Stimulated activated CD8-positive, alpha-beta memory T cell treated with anti-CD3 and anti-CD28 coated beads, Interleukin-15, amount 100 ng/mL, for 4 hours (primary cell): ENCODE measurements at regions not wholly inside any gene's neighbourhood (a gene's known extent, or its start where the extent isn't known, plus 50 kb on each side); places are given as distances from the start of the nearest gene placed in this dataset.

Source experiments
- DNase-seq, 2 donors: peaks; one replicate each; pipeline ENCODE4 v3.0.0-alpha.2; 2020; ENCODE audit warnings: low read depth in 2 of 2

DNA sequence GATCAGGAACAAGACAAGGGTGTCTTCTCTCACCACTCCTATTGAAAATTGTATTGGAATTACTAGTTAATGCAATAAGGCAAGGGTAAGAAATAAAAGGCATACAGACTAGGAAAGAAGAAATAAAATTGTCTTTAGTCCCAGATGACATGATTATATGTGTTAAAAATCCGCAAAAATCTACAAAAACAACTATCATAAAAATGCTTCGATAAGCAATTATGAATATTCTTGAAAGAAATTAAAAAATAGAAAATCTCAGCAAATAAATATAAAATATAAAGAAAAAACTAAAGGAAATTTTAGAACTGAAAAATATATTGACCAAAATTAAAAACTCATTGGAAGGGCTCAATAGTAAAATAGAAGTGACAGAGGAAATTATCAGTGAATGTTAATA, 243.3 kb downstream of the ZNF674 start:
- DNase-seq = no peak

- DNase-seq = no peak
These were observed 246.4 kb downstream of the ZNF674 start for GRCh38 chrX:46298821-46299220.

- DNase-seq = no peak
These were observed 249.3 kb downstream of the ZNF674 start for GRCh38 chrX:46295963-46296362.

DNA sequence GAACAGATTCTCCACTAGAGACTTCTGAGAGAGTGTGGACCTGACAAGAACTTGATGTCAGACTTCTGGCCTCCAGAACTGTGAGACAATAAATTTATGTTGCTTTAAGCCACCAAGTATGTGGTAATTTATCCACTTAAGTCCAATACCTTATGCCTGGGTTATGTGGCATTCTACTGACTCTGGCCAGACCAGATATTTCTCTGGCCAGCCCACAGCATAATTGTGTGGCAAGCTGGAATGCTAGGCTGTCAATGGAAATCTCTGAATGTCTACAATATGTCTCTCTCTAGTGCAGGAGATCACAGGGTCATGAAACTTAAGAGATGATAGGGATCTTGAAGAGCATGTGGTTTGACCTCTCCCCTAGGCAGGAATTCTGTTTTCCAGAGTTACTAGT, 251.0 kb downstream of the ZNF674 start:
- DNase-seq = no peak

GRCh38 chrX:46279925-46280313, 265.3 kb downstream of the ZNF674 start:
- no peak for DNase-seq

DNA sequence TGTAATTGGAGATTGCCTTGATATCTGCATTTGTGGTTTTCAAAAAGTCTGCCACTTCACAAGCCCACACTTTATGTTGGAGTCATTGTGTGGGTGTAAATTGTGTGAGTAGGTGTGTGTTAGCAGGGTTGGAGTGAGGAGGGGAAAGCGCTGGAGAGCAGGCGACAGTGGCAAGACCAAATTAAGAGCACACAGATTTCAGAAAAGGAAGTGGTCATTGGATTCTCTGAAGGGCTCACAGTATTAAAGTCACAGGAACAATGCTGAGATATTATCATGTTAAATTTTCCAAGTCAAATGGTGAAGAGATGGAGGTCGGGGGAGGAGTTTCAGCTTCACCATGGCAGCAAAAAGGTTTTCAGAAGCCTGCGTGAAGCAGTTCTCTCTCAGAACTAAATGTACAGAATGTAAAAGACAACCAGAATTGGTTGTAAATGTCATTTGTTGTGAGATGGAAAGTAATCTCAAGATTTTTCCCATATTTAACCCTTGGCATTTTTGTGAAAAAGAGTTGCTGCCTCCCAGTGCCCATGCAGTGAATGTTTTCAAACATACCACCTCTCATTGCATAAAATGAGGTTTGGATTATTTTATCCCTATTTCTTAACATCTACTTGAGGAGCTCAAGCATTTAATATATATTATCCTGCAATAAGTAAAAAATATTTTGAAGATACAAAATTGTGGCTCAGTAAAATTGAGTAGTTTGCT, 265.9 kb downstream of the ZNF674 start:
- no peak for DNase-seq

DNA sequence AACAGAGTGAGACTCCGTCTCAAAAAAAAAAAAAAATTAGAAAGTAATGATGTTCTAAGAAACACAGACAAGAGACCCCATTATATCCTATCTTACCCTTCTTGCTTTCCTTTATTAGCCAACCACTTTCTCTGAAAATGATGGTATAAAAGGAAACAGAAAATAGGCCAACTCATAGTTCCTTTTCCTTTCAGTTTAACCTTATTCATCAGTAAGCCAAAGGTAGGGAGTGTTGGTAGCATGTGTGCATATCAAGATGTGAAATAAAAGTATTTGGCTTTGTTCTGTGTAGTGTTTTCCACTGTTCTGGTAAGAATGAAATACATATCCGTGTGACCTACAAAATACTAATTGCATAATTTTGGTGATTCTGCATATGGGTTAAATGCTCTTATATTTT, 266.6 kb downstream of the ZNF674 start:
- no peak for DNase-seq

GRCh38 chrX:46268412-46268811, 276.8 kb downstream of the ZNF674 start:
- DNase-seq = no peak

DNA sequence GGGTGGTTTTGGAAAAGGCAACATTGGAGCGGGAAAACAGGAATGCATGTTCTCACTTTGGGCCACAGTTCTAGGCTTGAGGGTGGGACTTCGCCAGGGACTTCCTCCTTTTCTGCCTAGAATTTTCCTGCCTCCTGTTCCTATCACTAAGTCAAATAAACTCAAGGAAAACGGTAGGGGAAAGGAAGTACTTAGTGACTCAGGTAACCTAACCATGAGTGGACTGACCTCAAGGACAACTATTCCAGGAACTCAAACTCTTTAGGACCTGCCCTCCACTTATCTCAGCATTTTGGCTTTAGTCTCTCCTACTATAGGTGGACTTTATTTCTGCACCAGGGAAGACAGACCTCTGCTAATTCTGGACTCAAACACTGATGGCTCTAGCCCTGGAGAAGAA, 281.7 kb downstream of the ZNF674 start:
- DNase-seq = no peak

DNA sequence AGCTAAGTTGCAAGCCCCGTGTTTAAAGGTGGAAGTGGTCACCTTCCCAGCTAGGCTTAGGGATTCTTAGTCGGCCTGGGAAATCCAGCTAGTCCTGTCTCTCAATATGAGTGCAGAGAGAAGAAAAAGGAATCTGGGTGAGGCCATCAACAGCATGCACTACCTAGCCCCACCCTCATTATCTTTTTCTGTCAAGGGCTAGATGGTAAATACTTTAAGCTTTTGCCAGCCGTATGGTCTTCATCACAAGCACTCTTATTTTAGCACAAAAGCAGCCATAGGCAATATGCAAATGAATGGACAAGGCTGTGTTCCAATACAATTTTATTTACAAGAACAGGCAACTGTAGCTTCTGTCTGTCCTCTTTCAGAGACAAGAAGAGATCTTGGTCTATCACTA, 282.9 kb downstream of the ZNF674 start:
- DNase-seq = no peak

- DNase-seq = no peak
These were observed 284.7 kb downstream of the ZNF674 start for GRCh38 chrX:46260499-46260898.

GRCh38 chrX:46258356-46258755, 286.9 kb downstream of the ZNF674 start:
- no peak for DNase-seq

- DNase-seq = no peak
These were observed 287.8 kb downstream of the ZNF674 start for GRCh38 chrX:46257451-46257879.

- DNase-seq = no peak
These were observed 288.3 kb downstream of the ZNF674 start for GRCh38 chrX:46256875-46257274.

DNA sequence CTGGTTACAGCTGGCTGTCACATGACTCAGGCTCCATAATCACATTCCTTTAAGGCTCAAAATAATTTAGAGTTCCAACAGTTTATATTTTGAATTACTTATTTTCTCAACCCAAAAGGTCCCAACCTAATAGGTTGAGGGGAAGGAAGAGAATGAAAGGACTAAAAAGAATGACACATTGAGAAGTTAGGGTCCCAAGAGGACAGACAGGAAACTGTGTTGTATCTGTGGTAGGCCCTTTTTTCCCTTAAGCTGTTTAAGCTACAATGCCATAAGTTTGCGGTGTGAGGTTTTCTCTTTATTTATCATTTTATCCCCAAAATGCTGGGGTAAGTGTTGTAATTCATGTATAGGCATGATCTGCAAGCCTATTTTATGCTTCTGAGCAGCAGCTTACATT, 290.2 kb downstream of the ZNF674 start:
- DNase-seq = no peak

DNA sequence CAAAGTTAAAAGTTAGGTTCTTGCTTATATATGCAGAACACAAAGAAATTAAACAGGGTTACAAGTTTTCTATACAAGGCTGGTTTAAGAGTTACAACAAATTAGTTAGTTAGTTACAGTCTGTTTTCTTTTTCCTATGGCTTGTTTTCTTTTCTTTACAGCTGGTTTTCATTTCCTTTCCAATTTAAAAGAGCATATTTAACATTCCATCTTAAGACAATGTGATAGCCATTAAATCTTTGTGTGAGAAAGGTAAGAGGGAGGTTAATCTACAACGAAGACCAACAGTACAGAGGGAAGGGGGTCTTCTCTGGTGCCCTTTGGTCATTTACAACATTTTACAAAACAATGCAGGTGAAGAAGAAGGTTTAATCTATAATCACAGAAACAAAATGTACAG, 290.6 kb downstream of the ZNF674 start:
- DNase-seq = no peak

GRCh38 chrX:46251755-46252154, 293.5 kb downstream of the ZNF674 start:
- DNase-seq = no peak

DNA sequence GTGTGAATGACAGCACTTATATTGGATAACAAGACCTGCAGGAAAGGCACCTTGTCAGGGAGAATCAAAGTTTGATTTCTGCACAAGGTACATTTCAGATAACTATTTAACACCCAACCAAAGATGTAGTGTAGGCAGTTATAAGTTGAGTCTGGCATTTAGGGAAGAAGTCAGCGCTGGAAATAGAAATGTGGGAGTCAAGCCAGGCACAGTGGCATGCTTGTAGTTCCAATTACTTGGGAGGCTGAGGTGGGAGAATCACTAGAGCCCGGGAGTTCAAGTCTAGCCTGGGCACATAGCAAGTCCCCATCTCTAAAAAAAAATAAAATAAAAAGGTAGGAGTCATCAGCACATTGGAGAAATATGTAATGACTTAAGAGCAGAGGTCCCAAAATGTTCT, 295.1 kb downstream of the ZNF674 start:
- no peak for DNase-seq

GRCh38 chrX:46247456-46247855, 297.8 kb downstream of the ZNF674 start:
- DNase-seq = no peak

GRCh38 chrX:46244451-46244850, 300.8 kb downstream of the ZNF674 start:
- DNase-seq = no peak

DNA sequence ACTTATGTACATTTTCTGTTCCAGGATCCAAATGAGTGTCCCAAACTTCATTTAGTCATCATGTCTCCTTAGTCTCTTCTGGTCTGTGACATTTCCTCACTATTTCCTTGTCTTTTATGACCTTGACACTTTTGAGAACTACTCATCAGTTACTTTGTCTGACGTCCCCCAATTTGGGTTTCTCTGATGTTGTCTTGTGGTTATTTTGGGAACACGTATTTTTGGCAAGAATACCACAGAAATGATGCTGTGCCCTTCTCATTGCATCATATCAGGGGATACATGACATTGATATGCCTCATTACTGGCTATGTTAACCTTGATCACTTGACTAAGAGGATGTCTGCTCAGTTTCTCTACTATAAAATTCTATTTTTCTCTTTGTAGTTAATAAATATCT, 308.8 kb downstream of the ZNF674 start:
- DNase-seq = no peak

DNA sequence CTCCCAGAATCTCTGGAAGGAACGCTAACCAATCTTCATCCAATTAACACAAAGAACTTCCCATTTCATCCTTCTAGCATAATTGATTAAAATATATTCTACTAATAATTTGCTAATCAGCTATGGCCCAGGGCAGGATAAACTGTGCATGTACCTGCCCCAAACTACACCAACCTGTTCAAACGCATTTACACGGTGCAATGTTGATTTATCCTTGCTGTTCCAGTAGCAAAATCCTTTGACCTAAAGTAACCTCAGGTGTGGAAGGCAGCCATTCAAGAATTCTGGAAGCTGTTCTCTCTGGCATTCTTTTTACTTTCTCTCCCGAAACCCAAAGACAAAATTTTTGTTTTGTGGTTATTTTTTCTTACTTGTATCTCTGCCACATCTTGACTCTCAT, 309.4 kb downstream of the ZNF674 start:
- no peak for DNase-seq

DNA sequence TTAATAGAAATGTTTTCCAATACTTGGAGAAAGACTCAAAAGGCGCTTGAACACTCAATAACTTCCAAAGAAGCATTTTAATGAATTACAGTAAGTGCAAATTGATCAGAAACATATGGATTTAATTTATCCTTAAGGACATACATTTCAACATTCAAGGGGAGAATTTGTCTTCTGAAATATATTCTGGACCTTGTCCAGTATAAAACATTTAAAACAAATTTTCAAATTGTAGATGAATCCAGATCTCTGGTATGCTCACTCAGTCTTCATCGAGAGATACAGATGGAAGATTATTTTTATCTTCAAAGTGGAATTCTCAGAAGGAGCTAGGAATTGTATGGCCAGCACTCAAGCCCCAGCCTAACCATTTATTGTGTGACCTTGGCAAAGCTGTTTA, 310.4 kb downstream of the ZNF674 start:
- DNase-seq = no peak

- DNase-seq = no peak
These were observed 316.8 kb downstream of the ZNF674 start for GRCh38 chrX:46228389-46228788.
